SU-DHL-6 (cell line): ENCODE measurements at regions not wholly inside any gene's neighbourhood (a gene's known extent, or its start where the extent isn't known, plus 50 kb on each side); places are given as distances from the start of the nearest gene placed in this dataset.

Experiments
- CTCF ChIP-seq: fragments of 200-600 bp; sonication (generic); IDR thresholded peaks from one replicate; pipeline ENCODE4 v1.5.1; 2017; ENCODE audit warnings: antibody characterized with exemption, mild to moderate bottlenecking, low read length, moderate library complexity; ENCODE audit not compliant: insufficient read depth, poor library complexity, severe bottlenecking
- EZH2phosphoT487 ChIP-seq: fragments of 200-600 bp; sonication (generic), shearing (Covaris generic); conservative IDR thresholded peaks from 2 replicates; pipeline ENCODE4 v1.6.1; 2018; ENCODE audit warnings: mild to moderate bottlenecking, antibody characterized with exemption, low read length, moderate library complexity, mixed read lengths

DNA sequence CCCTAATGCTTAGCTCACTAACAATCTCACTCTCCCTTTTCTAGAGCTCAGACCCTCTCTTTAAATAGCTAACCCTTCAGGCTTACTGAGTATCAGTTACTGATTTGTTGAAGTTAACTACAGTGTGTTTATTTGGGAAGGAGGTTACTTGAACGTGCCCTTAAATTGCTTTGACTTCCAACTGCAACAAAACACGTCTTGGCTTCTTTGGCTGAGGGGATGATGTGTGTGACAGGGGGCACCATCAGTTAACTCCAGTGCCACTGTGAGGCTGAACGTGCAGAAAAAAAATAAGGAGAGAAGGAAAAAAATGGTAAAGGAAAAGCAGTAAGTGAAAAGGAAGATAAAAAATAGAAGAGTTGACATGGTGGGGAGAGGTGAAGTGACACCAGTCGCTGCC is 75.1 kb upstream of the NRIP1 start:
- TF ChIP-seq CTCF (no peak), EZH2phosphoT487 (no peak)
